OCI-LY1 (cell line): ENCODE measurements at regions not wholly inside any gene's neighbourhood (a gene's known extent, or its start where the extent isn't known, plus 50 kb on each side); places are given as distances from the start of the nearest gene placed in this dataset.

Source experiments
- EZH2 ChIP-seq: fragments of 200-600 bp; sonication (generic), shearing (Covaris generic); IDR thresholded peaks from 2 replicates; pipeline ENCODE4 v1.8.0; 2017; ENCODE audit warnings: borderline replicate concordance, mixed run types, mild to moderate bottlenecking, antibody characterized with exemption, low read length, moderate library complexity, mixed read lengths
- TF ChIP-seq, protein P1 (sequence below): fragments of 200-600 bp; sonication (generic), shearing (Covaris generic); IDR thresholded peaks from 2 replicates; pipeline ENCODE4 v1.5.1; 2017; ENCODE audit warnings: mild to moderate bottlenecking, antibody characterized with exemption, low read length, moderate library complexity, mixed read lengths

DNA sequence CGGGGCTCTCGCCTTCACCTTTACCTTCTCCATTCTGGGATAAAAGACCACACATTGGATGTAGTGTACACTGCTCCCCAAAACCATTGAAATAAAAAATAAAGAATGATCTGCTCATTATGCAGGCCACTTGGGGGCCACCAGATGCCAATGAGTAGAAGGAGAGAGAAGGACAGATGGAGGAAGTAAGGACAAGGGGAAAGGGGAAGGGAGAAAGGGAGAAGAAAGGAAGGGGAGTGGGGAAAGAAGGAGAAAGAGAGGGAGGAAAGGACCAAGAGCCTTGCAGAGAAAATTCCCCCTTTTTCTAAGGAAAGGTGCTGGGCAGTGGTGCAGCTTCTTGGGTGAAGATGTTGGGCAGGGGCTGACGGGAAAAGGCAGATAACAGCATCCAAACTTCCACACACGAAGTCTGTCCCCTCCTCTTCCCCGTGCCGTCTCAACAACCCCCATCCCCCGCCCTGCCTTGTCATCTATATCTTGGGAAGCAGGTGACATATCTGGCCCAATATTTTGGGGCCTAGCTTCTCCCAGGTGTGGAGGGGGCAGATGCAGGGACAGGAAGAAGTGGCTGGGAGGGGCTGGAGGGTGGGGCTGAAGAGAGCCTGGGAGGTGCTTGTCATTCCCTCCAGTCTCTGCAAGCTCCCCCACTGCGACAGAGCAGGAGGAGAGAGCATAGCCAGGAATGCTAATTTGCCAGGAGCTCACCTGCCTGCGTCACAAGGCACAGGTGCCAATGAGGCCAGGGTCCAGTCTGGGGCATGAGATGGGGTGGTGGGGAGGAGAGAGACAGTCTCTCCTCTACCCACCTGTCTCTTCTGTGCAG lies 107.5 kb downstream of the SINHCAF start:
- TF ChIP-seq, protein P1, sequence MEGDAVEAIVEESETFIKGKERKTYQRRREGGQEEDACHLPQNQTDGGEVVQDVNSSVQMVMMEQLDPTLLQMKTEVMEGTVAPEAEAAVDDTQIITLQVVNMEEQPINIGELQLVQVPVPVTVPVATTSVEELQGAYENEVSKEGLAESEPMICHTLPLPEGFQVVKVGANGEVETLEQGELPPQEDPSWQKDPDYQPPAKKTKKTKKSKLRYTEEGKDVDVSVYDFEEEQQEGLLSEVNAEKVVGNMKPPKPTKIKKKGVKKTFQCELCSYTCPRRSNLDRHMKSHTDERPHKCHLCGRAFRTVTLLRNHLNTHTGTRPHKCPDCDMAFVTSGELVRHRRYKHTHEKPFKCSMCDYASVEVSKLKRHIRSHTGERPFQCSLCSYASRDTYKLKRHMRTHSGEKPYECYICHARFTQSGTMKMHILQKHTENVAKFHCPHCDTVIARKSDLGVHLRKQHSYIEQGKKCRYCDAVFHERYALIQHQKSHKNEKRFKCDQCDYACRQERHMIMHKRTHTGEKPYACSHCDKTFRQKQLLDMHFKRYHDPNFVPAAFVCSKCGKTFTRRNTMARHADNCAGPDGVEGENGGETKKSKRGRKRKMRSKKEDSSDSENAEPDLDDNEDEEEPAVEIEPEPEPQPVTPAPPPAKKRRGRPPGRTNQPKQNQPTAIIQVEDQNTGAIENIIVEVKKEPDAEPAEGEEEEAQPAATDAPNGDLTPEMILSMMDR = no peak
- TF ChIP-seq EZH2 = no peak
